Vagina (tissue), 2 donors: ENCODE measurements at regions not wholly inside any gene's neighbourhood (a gene's known extent, or its start where the extent isn't known, plus 50 kb on each side); places are given as distances from the start of the nearest gene placed in this dataset.

ENCODE experiments used
- CTCF ChIP-seq, 3 experiments: fragments of 450-650 bp in 2 of 3; fragments of 200-600 bp in 1 of 3; sonication (generic) in 1 of 3; IDR thresholded peaks; one replicate each; pipeline ENCODE4 v1.5.1; 2017 to 2019; ENCODE audit warnings: antibody characterized with exemption in 3 of 3, mild to moderate bottlenecking in 2 of 3, moderate library complexity in 2 of 3
- POLR2A ChIP-seq, 2 donors: fragments of 450-650 bp; IDR thresholded peaks; one replicate each; pipeline ENCODE4 v1.6.1; 2017; ENCODE audit warnings: antibody characterized with exemption in 2 of 2, mild to moderate bottlenecking in 2 of 2, moderate library complexity in 2 of 2

GRCh38 chrX:94454606-94455005 is 780.6 kb downstream of the FAM133A start:
- TF ChIP-seq CTCF (IDR thresholded peaks at IDR 0.05) (no peak), POLR2A (IDR thresholded peaks at IDR 0.05) (no peak)
